Heart left ventricle (tissue), 16 donors: ENCODE measurements at regions not wholly inside any gene's neighbourhood (a gene's known extent, or its start where the extent isn't known, plus 50 kb on each side); places are given as distances from the start of the nearest gene placed in this dataset.

Experiments
- ATAC-seq, 4 donors: fragments of 200-7000 bp; cut with Tn5 transposase; one replicate each; pipeline ENCODE4 v1.9.1; 2020 to 2022; ENCODE audit warnings: moderate library complexity in 4 of 4, mild to moderate bottlenecking in 3 of 4, moderate number of reproducible peaks in 1 of 4
- DNase-seq, 5 donors: peaks; one replicate each; pipeline ENCODE4 v3.0.0-alpha.2; 2020
- H3K27ac ChIP-seq, 12 donors: fragments of 200-600 bp; sonication (generic) in 4 of 12; one replicate each; pipeline versions ENCODE4 v1.5.0 to v1.8.0; 2016 to 2022; ENCODE audit warnings: mild to moderate bottlenecking in 2 of 12
- H3K27me3 ChIP-seq, 9 donors: fragments of 200-600 bp; sonication (generic) in 2 of 9; one replicate each; pipeline versions ENCODE4 v1.5.1 to v1.8.0; 2016 to 2022; ENCODE audit warnings: mild to moderate bottlenecking in 3 of 9
- H3K36me3 ChIP-seq, 9 donors: fragments of 200-600 bp; sonication (generic) in 2 of 9; one replicate each; pipeline versions ENCODE4 v1.5.0 to v1.8.0; 2018 to 2022; ENCODE audit warnings: mild to moderate bottlenecking in 2 of 9
- H3K4me1 ChIP-seq, 12 donors: fragments of 200-600 bp; sonication (generic) in 4 of 12; one replicate each; pipeline versions ENCODE4 v1.5.0 to v1.8.0; 2016 to 2022; ENCODE audit warnings: mild to moderate bottlenecking in 3 of 12
- H3K4me3 ChIP-seq, 12 donors: fragments of 200-600 bp; sonication (generic) in 4 of 12; one replicate each; pipeline versions ENCODE4 v1.5.0 to v1.8.0; 2017 to 2022; ENCODE audit warnings: mild to moderate bottlenecking in 9 of 12, moderate library complexity in 4 of 12
- H3K9me3 ChIP-seq, 12 donors: fragments of 200-600 bp; sonication (generic) in 4 of 12; one replicate each; pipeline versions ENCODE4 v1.5.0 to v1.8.0; 2016 to 2022; ENCODE audit warnings: mild to moderate bottlenecking in 1 of 12
- CTCF ChIP-seq, 12 donors: fragments of 200-600 bp; sonication (generic) in 4 of 12; IDR thresholded peaks; one replicate each; pipeline versions ENCODE4 v1.5.0 to v1.8.0; 2018 to 2022; ENCODE audit warnings: antibody characterized with exemption in 12 of 12, mild to moderate bottlenecking in 5 of 12
- POLR2A ChIP-seq, 2 donors: fragments of 450-650 bp; IDR thresholded peaks; one replicate each; pipeline ENCODE4 v1.6.1; 2017; ENCODE audit warnings: antibody characterized with exemption in 2 of 2, mild to moderate bottlenecking in 2 of 2, moderate library complexity in 2 of 2
- WGBS, 4 donors: extraction: QIAGEN DNeasy Blood & Tissue Kit in 2 of 4; methylation state at CpG; one replicate each; pipeline versions ENCODE4 v1.1.5 to v1.1.7; 2013 to 2018; 5-methylcytosine and 5-hydroxymethylcytosine counted together
- intact Hi-C, 10 donors: fragments of 100-400 bp; cut with DNase I; formaldehyde crosslinking; loops; one replicate each; pipeline versions ENCODE4 v1.11.1 to v1.14.2; 2022
- donor health status: ischemic (EF 13 %, LVEDD 7.1; RV severe dilation, severe dysfunction).
- donor health status: healthy with polysubstance abuse.
- donor health status: DM: no; HTN: yes; CAD: no.
- donor health status: DM: no; HTN: no; CAD: no.
- donor health status: ischemic (EF 25% LVEDD 6.9; RV normal size, moderate dysfunction).
- donor health status: ischemic (EF 25% LVEDD 5.7; RV mildly dilated, moderate dysfunction).
- donor health status: healthy.
- donor health status: DM: yes; HTN: yes; CAD: no.
- donor health status: ischemic (EF 35%, LVEDD 5.7; RV mildly dilated, moderate dysfunction).
- donor health status: nonischemic (EF 11% LVEDD 7.7; RV severe dilation, severe dysfunction).
- donor health status: DM: yes; HTN: yes; CAD: no.
- donor health status: PGD.
- donor health status: ischemic (EF 29% LVEDD 5.4; RV normal size, mild dysfunction).
- donor health status: nonischemic (EF 23%, LVEDD 6.1; RV moderate dilation, normal function).

GRCh38 chr5:129199308-129199707, 104.8 kb downstream of the ISOC1 start:
- ATAC-seq (no peak), DNase-seq (no peak)
- H3K27me3 ChIP-seq = no peaks in the 10 kb centered on the region
- no peaks in the 10 kb centered on the region for H3K36me3 ChIP-seq
- peaks cover 0 to 7% (median 0%) of the 10 kb centered on the region in 12 donors for H3K9me3 ChIP-seq
- TF ChIP-seq POLR2A (IDR thresholded peaks at IDR 0.05) (no peak), CTCF (IDR thresholded peaks at IDR 0.05) (no peak)
- no peaks in the 10 kb centered on the region for H3K4me1 ChIP-seq
- intact Hi-C loops = no loop called here
- no peak overlapping the region for H3K4me3 ChIP-seq
- 68 to 73% (median 70%) methylated on average over 3 of the region's 3 CpGs for WGBS, 4 donors
- no peak overlapping the region for H3K27ac ChIP-seq

GRCh38 chr5:129204525-129204924, 110.0 kb downstream of the ISOC1 start:
- Histone ChIP-seq H3K4me3 (no peak overlapping the region), H3K27me3 (no peaks in the 10 kb centered on the region), H3K27ac (no peak overlapping the region), H3K9me3 (peaks cover 0 to 6% (median 0%) of the 10 kb centered on the region in 12 donors), H3K36me3 (no peaks in the 10 kb centered on the region), H3K4me1 (no peaks in the 10 kb centered on the region)
- WGBS, 4 donors = 69 to 86% (median 80%) methylated on average over 1 of the region's 1 CpG
- DNase-seq = no peak
- TF ChIP-seq CTCF (IDR thresholded peaks at IDR 0.05) (no peak), POLR2A (IDR thresholded peaks at IDR 0.05) (no peak)
- no peak for ATAC-seq
- intact Hi-C loops = no loop called here

- Histone ChIP-seq H3K27me3 (no peaks in the 10 kb centered on the region), H3K9me3 (peaks cover 0 to 54% (median 19%) of the 10 kb centered on the region in 12 donors), H3K4me3 (no peak overlapping the region), H3K36me3 (no peaks in the 10 kb centered on the region), H3K27ac (no peak overlapping the region), H3K4me1 (no peaks in the 10 kb centered on the region)
- 64 to 74% (median 68%) methylated on average over 6 of the region's 6 CpGs for WGBS, 4 donors
- intact Hi-C loops = no loop called here
- no peak for TF ChIP-seq CTCF (IDR thresholded peaks at IDR 0.05)
- TF ChIP-seq POLR2A (IDR thresholded peaks at IDR 0.05) = no peak
- peak in 2 of 5 donors; percentile 10 to 18 for DNase-seq
- no peak for ATAC-seq
These were observed 121.5 kb downstream of the ISOC1 start for GRCh38 chr5:129216001-129216400.

- intact Hi-C loops = no loop called here
These were observed 122.6 kb downstream of the ISOC1 start for GRCh38 chr5:129217179-129217578.

More at GRCh38 chr5:129217179-129217578, 122.6 kb downstream of the ISOC1 start:
- no peaks in the 10 kb centered on the region for H3K27me3 ChIP-seq
- no peak for TF ChIP-seq CTCF (IDR thresholded peaks at IDR 0.05)
- TF ChIP-seq POLR2A (IDR thresholded peaks at IDR 0.05) = no peak
- peaks cover 0 to 43% (median 13%) of the 10 kb centered on the region in 12 donors for H3K9me3 ChIP-seq
- no peak overlapping the region for H3K27ac ChIP-seq
- H3K4me1 ChIP-seq = no peaks in the 10 kb centered on the region
- no peaks in the 10 kb centered on the region for H3K36me3 ChIP-seq
- no peak overlapping the region for H3K4me3 ChIP-seq
- DNase-seq (no peak), ATAC-seq (no peak)
- 89 to 93% (median 91%) methylated on average over 3 of the region's 3 CpGs for WGBS, 4 donors
